ENCODE measurements at regions not wholly inside any gene's neighbourhood (a gene's known extent, or its start where the extent isn't known, plus 50 kb on each side); places are given as distances from the start of the nearest gene placed in this dataset.

DNA sequence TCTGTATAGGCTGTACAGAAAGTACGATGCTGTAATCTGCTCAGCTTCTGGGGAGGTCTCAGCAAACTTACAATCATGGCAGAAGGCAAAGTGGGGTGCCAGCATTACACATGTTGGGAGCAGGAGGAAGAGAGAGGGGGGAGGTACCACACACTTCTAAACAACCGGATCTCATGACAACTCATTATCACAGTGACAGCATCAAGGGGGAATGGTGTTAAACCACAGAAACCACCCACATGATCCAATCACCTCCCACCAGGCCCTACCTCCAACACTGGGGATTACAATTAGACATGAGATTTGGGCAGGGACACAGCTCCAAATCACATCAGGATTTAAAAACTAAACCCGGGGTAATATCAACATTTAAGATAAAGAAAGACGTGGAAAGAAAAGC lies 468.8 kb upstream of the AUTS2 start:
- TF ChIP-seq, protein P1, sequence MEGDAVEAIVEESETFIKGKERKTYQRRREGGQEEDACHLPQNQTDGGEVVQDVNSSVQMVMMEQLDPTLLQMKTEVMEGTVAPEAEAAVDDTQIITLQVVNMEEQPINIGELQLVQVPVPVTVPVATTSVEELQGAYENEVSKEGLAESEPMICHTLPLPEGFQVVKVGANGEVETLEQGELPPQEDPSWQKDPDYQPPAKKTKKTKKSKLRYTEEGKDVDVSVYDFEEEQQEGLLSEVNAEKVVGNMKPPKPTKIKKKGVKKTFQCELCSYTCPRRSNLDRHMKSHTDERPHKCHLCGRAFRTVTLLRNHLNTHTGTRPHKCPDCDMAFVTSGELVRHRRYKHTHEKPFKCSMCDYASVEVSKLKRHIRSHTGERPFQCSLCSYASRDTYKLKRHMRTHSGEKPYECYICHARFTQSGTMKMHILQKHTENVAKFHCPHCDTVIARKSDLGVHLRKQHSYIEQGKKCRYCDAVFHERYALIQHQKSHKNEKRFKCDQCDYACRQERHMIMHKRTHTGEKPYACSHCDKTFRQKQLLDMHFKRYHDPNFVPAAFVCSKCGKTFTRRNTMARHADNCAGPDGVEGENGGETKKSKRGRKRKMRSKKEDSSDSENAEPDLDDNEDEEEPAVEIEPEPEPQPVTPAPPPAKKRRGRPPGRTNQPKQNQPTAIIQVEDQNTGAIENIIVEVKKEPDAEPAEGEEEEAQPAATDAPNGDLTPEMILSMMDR (IDR thresholded peaks at IDR 0.05; ENCODE audit: insufficient read depth, low read length, severe bottlenecking), result no peak
- FAIRE-seq, result no peak
- no peak for DNase-seq (ENCODE audit: low read depth)
- Histone ChIP-seq H3K27me3 (ENCODE audit: control insufficient read depth, insufficient read depth, low read length) (no peaks in the 10 kb centered on the region), H3K36me3 (ENCODE audit: control insufficient read depth, insufficient read depth, low read length) (no peaks in the 10 kb centered on the region), H3K4me3 (ENCODE audit: low read depth, low read length) (no peak overlapping the region)

DNA sequence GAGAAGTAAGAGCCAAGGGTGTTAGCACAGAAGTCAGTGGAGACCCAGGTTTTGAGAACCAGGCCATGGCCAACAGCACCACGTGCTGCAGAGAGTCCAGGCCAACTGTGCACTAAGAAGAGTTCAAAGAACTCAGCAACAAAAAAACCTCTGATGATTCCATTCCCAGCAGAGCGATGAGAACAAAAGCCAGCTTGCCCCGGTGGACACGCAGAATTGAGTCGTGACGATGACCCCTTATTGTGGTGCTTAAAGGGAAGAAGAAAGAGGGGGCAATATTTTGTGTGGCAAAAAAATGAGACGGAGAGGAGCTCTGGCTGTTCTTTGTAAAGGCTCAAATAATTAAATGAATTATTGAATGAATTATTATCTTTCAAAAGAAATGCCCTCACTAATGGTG lies 468.3 kb upstream of the AUTS2 start:
- no peak for FAIRE-seq
- TF ChIP-seq, protein P1 (IDR thresholded peaks at IDR 0.05; ENCODE audit: insufficient read depth, low read length, severe bottlenecking), result no peak
- DNase-seq (ENCODE audit: low read depth), result no peak
- no peak overlapping the region for H3K4me3 ChIP-seq (ENCODE audit: low read depth, low read length)
- H3K36me3 ChIP-seq (ENCODE audit: control insufficient read depth, insufficient read depth, low read length), result no peaks in the 10 kb centered on the region
- no peaks in the 10 kb centered on the region for H3K27me3 ChIP-seq (ENCODE audit: control insufficient read depth, insufficient read depth, low read length)

DNA sequence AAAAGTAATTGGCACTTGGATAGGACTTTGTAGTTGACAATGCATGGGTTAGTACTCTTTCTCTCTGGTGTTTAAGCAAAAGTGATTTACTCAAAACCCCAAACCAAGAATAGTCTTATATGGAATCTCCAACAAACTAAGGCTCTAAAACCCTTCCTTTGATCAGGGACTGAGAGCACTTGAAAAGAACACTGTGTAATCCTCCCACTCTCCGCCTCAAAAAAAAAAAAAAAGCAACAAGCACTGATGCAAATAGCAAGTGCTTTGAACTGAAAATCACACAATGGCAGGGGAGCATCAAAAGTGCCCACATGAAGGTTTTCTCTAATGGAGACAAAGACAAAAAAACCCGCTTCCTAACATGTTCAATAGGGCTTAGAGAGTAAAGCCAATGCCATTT lies 467.9 kb upstream of the AUTS2 start:
- no peaks in the 10 kb centered on the region for H3K27me3 ChIP-seq (ENCODE audit: control insufficient read depth, insufficient read depth, low read length)
- no peaks in the 10 kb centered on the region for H3K36me3 ChIP-seq (ENCODE audit: control insufficient read depth, insufficient read depth, low read length)
- FAIRE-seq (no peak), DNase-seq (ENCODE audit: low read depth) (no peak)
- TF ChIP-seq, protein P1 (IDR thresholded peaks at IDR 0.05; ENCODE audit: insufficient read depth, low read length, severe bottlenecking), result no peak
- H3K4me3 ChIP-seq (ENCODE audit: low read depth, low read length), result no peak overlapping the region

DNA sequence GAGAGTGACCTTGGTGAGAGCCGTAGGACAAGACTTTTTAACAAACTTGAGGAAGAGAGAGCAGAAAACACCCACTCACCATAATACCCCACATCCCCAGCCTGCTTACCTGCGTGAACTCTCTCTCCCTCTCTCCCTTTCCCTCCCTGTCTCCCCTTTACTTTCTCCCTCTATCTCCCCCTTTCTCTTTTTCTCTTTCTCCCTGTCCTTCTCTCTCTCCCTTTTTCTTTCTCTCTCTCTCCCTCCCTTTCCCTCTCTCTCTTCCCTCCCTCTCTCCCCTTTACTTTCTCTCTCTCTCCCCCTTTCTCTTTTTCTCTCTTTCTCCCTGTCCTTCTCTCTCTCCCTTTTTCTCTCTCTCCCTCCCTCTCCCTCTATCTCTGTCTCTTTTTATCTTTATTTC lies 464.0 kb upstream of the AUTS2 start:
- DNase-seq (ENCODE audit: low read depth) (no peak), FAIRE-seq (no peak)
- no peaks in the 10 kb centered on the region for H3K36me3 ChIP-seq (ENCODE audit: control insufficient read depth, insufficient read depth, low read length)
- TF ChIP-seq, protein P1 (IDR thresholded peaks at IDR 0.05; ENCODE audit: insufficient read depth, low read length, severe bottlenecking), result no peak
- no peaks in the 10 kb centered on the region for H3K27me3 ChIP-seq (ENCODE audit: control insufficient read depth, insufficient read depth, low read length)
- no peak overlapping the region for H3K4me3 ChIP-seq (ENCODE audit: low read depth, low read length)

DNA sequence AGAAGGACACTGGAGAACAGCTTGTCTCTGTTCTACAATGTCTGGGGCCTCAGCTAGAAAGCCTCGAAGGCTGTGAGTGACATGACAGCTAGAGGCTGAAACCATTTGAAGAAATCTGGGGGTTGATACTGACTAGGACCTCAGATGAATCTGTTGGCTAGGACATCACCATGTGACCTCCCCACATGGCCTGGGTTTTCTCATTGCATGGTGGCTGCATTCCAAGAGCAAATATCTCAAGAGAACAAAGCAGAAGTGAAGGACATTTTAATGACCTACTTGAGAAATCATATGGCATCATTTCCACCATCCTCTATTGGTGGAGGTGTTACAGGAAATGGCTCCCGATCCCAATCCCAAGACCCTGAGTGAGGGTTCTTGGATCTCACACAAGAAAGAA lies 450.6 kb upstream of the AUTS2 start:
- DNase-seq (ENCODE audit: low read depth), result no peak
- Histone ChIP-seq H3K27me3 (ENCODE audit: control insufficient read depth, insufficient read depth, low read length) (no peaks in the 10 kb centered on the region), H3K36me3 (ENCODE audit: control insufficient read depth, insufficient read depth, low read length) (no peaks in the 10 kb centered on the region), H3K4me3 (ENCODE audit: low read depth, low read length) (no peak overlapping the region)
- TF ChIP-seq, protein P1 (IDR thresholded peaks at IDR 0.05; ENCODE audit: insufficient read depth, low read length, severe bottlenecking), result no peak
- FAIRE-seq, result peak; percentile 7
